ENCODE measurements at regions not wholly inside any gene's neighbourhood (a gene's known extent, or its start where the extent isn't known, plus 50 kb on each side); places are given as distances from the start of the nearest gene placed in this dataset.

DNA sequence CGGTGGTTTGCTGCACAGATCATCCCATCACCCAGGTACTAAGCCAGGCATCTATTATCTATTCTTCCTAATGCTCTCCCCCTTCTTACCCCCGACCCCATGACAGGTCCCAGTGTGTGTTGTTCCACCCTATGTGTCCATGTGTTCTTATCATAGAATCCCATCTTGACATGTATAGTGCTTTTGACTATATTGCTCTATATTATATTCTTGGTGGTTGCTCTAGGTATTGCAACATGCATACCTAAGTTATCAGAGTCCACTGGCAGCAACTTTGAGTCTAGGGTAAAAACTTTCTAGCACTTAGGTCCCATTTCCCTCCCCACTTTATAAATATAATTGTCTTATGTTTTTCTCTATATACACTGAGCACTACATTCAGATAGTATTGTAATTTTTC lies 170.3 kb downstream of the TBX22 start:
- ChIA-PET POLR2A (no interaction called here), CTCF (no interaction called here)
- Mint-ChIP-seq H3K4me1 (no peaks in the 10 kb centered on the region), H3K9me3 (ENCODE audit: insufficient read depth) (no peaks in the 10 kb centered on the region), H3K4me3 (no peak overlapping the region), H3K27me3 (no peaks in the 10 kb centered on the region), H3K27ac (no peak overlapping the region)
- Histone ChIP-seq H3K9me3 (ENCODE audit: control extremely low read depth in 1 of 3, control insufficient read depth in 2 of 3, insufficient read depth in 1 of 3, low read length in 2 of 3) (no peaks in the 10 kb centered on the region), H3K27me3 (replicated peaks in 1 of 4; ENCODE audit: control extremely low read depth in 1 of 4, control insufficient read depth in 3 of 4, insufficient read depth in 4 of 4, low read length in 3 of 4) (no peaks in the 10 kb centered on the region), H4K20me1 (ENCODE audit: control insufficient read depth, insufficient read depth, low read length, poor library complexity, severe bottlenecking) (no peaks in the 10 kb centered on the region), H3K4me3 (ENCODE audit: control extremely low read depth in 1 of 5, extremely low read depth in 1 of 5, insufficient read depth in 1 of 5, low read depth in 2 of 5, low read length in 4 of 5) (no peak overlapping the region), H3K79me2 (ENCODE audit: control insufficient read depth, insufficient read depth, low read length) (no peaks in the 10 kb centered on the region), H3K9ac (ENCODE audit: low read length) (no peak overlapping the region), H3K4me1 (ENCODE audit: control insufficient read depth in 2 of 2, insufficient read depth in 2 of 2, low read length in 2 of 2) (no peaks in the 10 kb centered on the region), H3K36me3 (replicated peaks in 1 of 2; ENCODE audit: control extremely low read depth in 1 of 2, control insufficient read depth in 1 of 2, extremely low read depth in 1 of 2, insufficient read depth in 2 of 2, low read length in 1 of 2) (no peaks in the 10 kb centered on the region), H3K27ac (ENCODE audit: low read length in 2 of 2) (no peak overlapping the region), H2AFZ (ENCODE audit: insufficient read depth, low read depth, low read length, poor library complexity, severe bottlenecking) (no peak overlapping the region), H3K4me2 (replicated peaks; ENCODE audit: low read depth, low read length, poor library complexity, severe bottlenecking) (no peak overlapping the region)
- TF ChIP-seq EZH2 (IDR thresholded peaks at IDR 0.05; ENCODE audit: borderline replicate concordance, insufficient read depth, low read depth, low read length, poor library complexity, severe bottlenecking), result no peak
- TF ChIP-seq, protein P1, sequence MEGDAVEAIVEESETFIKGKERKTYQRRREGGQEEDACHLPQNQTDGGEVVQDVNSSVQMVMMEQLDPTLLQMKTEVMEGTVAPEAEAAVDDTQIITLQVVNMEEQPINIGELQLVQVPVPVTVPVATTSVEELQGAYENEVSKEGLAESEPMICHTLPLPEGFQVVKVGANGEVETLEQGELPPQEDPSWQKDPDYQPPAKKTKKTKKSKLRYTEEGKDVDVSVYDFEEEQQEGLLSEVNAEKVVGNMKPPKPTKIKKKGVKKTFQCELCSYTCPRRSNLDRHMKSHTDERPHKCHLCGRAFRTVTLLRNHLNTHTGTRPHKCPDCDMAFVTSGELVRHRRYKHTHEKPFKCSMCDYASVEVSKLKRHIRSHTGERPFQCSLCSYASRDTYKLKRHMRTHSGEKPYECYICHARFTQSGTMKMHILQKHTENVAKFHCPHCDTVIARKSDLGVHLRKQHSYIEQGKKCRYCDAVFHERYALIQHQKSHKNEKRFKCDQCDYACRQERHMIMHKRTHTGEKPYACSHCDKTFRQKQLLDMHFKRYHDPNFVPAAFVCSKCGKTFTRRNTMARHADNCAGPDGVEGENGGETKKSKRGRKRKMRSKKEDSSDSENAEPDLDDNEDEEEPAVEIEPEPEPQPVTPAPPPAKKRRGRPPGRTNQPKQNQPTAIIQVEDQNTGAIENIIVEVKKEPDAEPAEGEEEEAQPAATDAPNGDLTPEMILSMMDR (IDR thresholded peaks at IDR 0.05), result no peak
- intact Hi-C loops (cut with micrococcal nuclease), result no loop called here
- no CpG with 5 or more reads among the region's 2 CpGs for WGBS (ENCODE audit: insufficient coverage)
- DNase-seq (no peak), ATAC-seq (ENCODE audit: low read depth) (no peak)

DNA sequence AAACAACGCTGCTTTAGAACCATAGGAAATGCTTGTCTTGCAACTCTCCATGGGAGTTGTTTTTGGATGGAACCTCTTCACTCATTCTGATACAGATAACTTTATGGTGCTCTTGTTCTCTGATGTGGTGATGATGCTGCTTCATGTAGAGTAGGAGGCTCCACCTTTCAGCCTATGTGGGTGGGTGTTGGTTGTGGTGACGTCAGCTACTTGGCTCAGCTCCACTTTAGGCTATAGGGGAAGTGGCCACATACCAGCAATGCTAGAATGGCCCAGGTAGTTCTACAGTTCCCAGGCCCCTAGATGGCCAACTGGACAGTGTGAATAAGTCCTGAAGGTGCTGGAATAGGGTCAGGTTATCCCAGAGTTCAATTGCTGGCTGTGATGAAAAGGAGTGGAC lies 192.1 kb downstream of the TBX22 start:
- H3K4me2 ChIP-seq (replicated peaks; ENCODE audit: low read depth, low read length, poor library complexity, severe bottlenecking), result no peak overlapping the region
- ChIA-PET CTCF (no interaction called here), POLR2A (no interaction called here)
- no peak overlapping the region for H2AFZ ChIP-seq (ENCODE audit: insufficient read depth, low read depth, low read length, poor library complexity, severe bottlenecking)
- no peaks in the 10 kb centered on the region for H3K4me1 Mint-ChIP-seq
- H3K4me1 ChIP-seq (ENCODE audit: control insufficient read depth in 2 of 2, insufficient read depth in 2 of 2, low read length in 2 of 2), result no peaks in the 10 kb centered on the region
- no peaks in the 10 kb centered on the region for H3K9me3 ChIP-seq (ENCODE audit: control extremely low read depth in 1 of 3, control insufficient read depth in 2 of 3, insufficient read depth in 1 of 3, low read length in 2 of 3)
- no peak for DNase-seq
- no peak overlapping the region for H3K27ac Mint-ChIP-seq
- H4K20me1 ChIP-seq (ENCODE audit: control insufficient read depth, insufficient read depth, low read length, poor library complexity, severe bottlenecking), result no peaks in the 10 kb centered on the region
- no peaks in the 10 kb centered on the region for H3K79me2 ChIP-seq (ENCODE audit: control insufficient read depth, insufficient read depth, low read length)
- no peaks in the 10 kb centered on the region for H3K27me3 Mint-ChIP-seq
- TF ChIP-seq EZH2 (IDR thresholded peaks at IDR 0.05; ENCODE audit: borderline replicate concordance, insufficient read depth, low read depth, low read length, poor library complexity, severe bottlenecking), result no peak
- TF ChIP-seq, protein P1 (IDR thresholded peaks at IDR 0.05), result no peak
- intact Hi-C loops (cut with micrococcal nuclease), result no loop called here
- no peak overlapping the region for H3K9ac ChIP-seq (ENCODE audit: low read length)
- H3K9me3 Mint-ChIP-seq (ENCODE audit: insufficient read depth), result no peaks in the 10 kb centered on the region
- ATAC-seq (ENCODE audit: low read depth), result no peak
- no peaks in the 10 kb centered on the region for H3K36me3 ChIP-seq (replicated peaks in 1 of 2; ENCODE audit: control extremely low read depth in 1 of 2, control insufficient read depth in 1 of 2, extremely low read depth in 1 of 2, insufficient read depth in 2 of 2, low read length in 1 of 2)
- no peak overlapping the region for H3K4me3 Mint-ChIP-seq
- 50% methylated on average over 1 of the region's 2 CpGs for WGBS (ENCODE audit: insufficient coverage)
- no peak overlapping the region for H3K27ac ChIP-seq (ENCODE audit: low read length in 2 of 2)
- no peak overlapping the region for H3K4me3 ChIP-seq (ENCODE audit: control extremely low read depth in 1 of 5, extremely low read depth in 1 of 5, insufficient read depth in 1 of 5, low read depth in 2 of 5, low read length in 4 of 5)
- no peaks in the 10 kb centered on the region for H3K27me3 ChIP-seq (replicated peaks in 1 of 4; ENCODE audit: control extremely low read depth in 1 of 4, control insufficient read depth in 3 of 4, insufficient read depth in 4 of 4, low read length in 3 of 4)
